ENCODE measurements at regions not wholly inside any gene's neighbourhood (a gene's known extent, or its start where the extent isn't known, plus 50 kb on each side); places are given as distances from the start of the nearest gene placed in this dataset.

- DNase-seq = no peak
Observed at GRCh38 chr5:18119156-18119785, 485.0 kb downstream of the TAF11L14 start.

GRCh38 chr5:18141222-18141621 is 507.0 kb downstream of the TAF11L14 start:
- no peak for DNase-seq

GRCh38 chr5:18142831-18143230 is 508.6 kb downstream of the TAF11L14 start:
- no peak for DNase-seq

DNA sequence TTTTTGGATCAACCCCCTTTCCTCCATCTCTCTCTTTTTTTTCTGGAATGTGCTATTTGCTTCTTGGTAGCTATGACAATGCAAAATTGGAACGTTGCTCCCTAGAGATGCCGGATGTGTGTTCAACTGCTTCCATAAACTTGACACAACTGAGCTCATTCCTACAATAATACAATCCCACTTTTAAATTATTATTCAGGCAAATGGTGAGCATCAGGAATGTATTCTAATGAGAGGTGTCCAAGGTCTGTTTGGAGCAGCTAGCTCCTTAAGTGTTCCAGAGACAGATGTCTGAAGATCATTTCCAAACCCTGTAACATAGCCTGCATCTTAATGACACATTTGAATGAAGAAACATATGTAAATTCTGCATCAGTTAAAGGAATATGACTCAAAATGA is 518.4 kb downstream of the TAF11L14 start:
- no peak for DNase-seq

GRCh38 chr5:18158166-18158565 is 523.9 kb downstream of the TAF11L14 start:
- no peak for DNase-seq

DNA sequence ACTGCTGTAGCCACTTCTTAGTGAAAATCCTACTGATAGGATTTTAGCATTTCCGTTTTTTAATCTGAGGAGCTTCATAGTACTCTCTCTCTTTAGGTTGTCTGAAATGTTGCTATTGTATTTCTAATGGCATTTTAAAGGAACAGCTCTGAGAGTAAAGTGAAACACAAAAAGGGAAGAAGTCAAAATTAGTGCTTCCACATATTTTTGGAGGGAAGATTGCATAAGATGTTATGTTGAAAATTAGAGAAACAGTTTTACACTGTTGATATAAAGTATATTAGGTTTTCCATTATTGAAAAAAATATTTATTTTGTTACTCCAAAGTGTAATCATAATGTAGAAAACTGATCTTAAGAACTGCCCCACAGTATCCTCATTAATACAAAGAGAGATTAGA is 525.1 kb downstream of the TAF11L14 start:
- no peak for DNase-seq

- no peak for DNase-seq
Observed at GRCh38 chr5:18171684-18172083, 537.4 kb downstream of the TAF11L14 start.

- no peak for DNase-seq
Observed at GRCh38 chr5:18179579-18179978, 545.3 kb downstream of the TAF11L14 start.

DNA sequence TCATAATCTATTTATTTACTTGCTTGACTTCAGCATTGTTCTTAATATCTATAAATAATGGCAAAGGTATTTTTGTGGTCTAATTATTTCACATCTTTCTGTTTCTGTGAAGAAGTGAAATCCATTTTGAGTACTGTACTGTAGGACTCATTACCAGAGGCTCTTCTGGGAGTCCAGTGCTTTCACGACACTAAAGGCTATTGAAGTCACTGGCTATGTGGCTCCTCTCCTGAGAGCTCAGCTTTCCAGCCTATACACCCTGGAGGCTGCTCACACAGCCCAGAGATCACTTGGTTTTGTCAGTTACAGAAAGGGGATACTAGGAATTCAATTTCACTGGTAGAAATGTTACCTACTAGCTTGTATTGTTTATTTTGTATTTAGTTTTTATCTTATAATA is 547.3 kb downstream of the TAF11L14 start:
- no peak for DNase-seq

DNA sequence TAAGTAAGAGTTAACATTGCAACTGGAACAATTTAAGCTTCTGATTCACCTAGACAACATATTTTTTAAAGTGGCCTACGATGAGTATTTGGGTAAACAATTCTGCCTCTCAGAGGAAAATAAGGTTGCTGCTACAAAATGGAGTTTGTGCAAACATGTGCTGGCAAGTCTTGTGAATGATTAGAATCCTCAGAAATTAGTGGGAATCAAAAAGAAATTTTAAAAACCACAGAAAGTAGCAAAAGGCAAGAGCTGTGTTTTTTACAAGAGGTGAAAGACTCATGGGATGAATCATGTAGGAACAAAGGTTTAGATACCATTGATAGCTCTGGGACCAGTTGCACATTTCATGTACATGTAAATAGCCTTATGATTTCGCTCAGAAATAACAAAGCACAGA is 561.6 kb downstream of the TAF11L14 start:
- DNase-seq = no peak

GRCh38 chr5:18197734-18198133 is 563.5 kb downstream of the TAF11L14 start:
- DNase-seq = no peak

DNA sequence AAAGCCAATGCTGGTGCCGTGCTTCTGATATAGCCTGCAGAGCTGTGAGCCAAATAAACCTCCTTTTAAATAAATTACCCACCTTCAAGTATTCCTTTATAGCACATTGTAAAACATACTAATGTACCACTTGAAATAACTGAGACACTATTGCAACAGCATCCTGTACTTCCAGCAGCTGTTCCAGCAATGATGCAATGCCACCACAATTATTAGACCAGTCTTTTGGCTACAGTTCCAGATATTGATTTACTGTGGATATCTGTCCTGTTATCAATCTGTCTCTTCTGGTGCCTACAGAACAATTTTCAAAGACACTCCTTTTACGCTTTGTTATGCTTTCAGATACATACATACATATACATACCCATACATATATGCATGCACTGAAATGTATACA is 567.9 kb downstream of the TAF11L14 start:
- no peak for DNase-seq

DNA sequence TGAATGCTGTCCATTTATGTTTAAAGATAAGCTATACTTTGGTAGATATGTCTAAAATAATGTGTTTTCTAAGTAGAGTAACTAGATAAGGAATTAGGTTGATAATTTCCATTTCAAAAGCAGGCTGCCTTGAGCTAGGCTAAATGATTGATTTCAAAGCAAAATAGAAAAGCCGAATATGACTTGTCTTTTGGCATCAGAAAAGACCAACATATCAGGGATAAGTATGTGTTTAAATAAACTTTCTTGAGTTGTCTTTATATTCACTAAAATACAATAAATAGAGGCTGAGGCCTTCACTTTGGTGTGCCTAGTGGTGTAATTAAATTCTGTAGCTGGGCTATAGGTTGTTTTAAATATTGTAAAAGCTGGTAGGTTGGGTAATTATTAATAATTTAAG is 569.0 kb downstream of the TAF11L14 start:
- DNase-seq = no peak

GRCh38 chr5:18213666-18214065 is 579.4 kb downstream of the TAF11L14 start:
- DNase-seq = no peak

DNA sequence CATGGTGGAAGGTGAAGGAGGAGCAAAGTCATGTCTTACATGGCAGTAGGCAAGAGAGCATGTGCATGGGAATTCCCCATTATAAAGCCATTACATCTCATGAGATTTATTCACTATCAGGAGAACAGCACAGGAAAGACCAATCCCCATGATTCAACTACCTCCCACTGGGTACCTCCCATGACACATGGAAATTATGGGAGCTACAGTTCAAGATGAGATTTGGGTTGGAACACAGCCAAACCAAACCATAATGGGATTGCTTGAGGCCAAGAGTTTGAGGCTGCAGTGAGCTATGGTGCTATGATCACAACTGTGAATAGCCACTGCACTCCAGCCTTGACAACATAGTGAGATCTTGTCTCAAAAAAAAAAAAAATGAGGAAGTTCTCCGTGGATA is 581.8 kb downstream of the TAF11L14 start:
- DNase-seq = no peak

GRCh38 chr5:18216729-18217128 is 582.5 kb downstream of the TAF11L14 start:
- no peak for DNase-seq

DNA sequence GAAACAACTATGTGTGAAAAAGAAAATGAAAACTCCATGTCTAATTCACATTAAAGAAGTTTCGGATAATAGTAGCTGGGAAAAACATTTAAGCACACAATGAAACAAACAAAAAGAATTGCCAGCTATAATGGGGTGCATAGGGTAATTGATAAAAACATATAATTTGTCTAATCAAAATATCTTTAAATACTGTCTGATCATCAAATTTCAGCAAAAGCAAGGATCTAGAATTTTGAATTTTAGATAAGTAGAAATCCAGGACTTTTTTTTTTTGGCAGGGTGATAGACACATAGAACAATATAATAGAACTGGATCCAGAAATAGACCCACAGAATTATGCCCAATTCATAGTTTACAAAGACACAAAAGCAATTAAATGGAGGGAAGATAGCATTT is 585.0 kb downstream of the TAF11L14 start:
- no peak for DNase-seq

DNA sequence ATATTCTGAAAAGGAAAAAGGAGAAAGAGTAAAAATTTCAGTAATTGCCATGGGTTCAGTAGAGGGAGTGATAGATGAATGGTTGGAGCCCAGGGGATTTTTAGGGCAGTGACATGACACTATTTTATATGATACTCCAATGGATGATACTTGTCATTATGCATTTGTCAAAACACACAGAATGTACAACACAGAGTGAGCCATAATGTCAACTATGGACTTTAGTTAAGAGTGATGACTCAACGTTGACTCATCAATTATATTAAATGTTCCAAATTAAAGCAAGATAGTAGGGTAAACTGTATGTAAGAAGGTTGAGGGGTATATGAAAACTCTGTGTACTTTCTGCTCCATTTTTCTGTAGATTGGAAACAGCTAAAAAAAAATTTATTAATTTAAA is 586.4 kb downstream of the TAF11L14 start:
- DNase-seq = no peak

- DNase-seq = no peak
Observed at GRCh38 chr5:18236386-18236785, 602.1 kb downstream of the TAF11L14 start.

GRCh38 chr5:18238321-18238720 is 604.1 kb downstream of the TAF11L14 start:
- no peak for DNase-seq

GRCh38 chr5:18240971-18241370 is 606.7 kb downstream of the TAF11L14 start:
- DNase-seq = no peak

DNA sequence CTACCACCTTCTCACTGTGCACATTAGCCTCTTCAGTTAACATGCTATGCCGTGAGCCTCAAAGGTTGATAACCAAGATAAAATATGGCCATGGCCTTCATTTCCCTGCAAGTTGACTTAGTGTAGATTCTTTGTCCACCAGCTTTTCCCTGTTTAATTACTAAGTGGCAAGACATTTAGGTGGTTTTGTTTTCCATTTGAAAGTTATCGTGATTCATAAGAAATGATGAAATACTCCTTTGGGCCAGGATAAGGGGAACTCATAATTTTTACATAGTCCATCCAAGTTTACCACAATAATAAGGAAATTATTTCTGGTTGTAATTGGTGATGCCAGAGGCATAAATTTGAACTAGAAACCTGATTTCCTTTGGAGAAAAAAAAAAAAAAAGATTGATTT is 609.6 kb downstream of the TAF11L14 start:
- DNase-seq = no peak

- DNase-seq = no peak
Observed at GRCh38 chr5:18244309-18244708, 610.0 kb downstream of the TAF11L14 start.

DNA sequence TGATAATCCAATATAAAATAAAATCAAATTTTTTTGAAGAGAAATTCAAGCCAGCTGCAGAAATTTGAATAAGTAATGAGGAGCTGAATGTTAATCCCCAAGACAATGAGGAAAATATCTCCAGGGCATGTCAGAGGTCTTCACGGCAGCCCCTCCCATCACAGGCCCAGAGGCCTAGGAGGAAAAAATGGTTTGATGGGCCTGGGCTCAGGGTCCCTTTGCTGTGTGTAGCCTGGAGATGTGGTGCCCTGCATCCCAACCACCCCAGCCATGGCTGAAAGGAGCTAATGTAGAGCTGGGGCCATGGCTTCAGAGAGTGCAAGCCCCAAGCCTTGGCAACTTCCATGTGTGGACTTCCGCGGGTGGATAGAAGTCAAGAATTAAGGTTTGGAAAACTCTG is 618.3 kb downstream of the TAF11L14 start:
- no peak for DNase-seq

DNA sequence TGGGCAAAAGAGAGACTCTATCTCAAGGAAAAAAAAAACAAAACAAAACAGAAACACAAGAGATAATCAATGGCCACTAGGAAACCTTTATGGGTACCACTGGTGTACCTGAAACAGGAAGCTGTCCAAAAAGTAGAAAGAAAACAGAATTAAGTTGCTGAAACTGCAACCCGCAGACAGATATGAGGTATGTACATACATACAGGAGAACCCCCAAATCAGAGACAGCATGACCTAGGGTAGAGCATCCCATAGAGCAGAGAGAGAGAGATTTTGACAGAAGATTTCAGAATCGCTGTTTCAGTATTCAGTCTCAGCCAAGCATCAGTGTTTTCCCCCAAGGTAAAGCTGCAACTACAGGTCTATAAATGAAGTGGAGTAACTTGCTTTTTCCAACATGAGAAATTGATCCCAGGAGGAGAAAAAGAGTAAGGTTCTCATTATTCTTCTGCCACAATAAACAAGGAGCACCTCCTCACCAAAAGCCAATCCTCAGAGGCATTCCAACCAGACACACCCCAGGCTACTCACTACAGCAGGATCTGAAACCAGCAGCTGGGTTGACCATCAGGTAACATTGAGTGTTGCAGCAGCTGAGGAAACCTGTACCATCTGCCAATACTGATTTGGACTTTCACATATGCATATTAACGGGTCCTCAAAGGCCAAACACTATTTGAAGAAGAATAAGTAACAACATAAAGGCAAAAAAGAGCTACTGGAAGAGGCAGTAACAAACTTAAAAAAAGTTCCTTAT is 630.0 kb downstream of the TAF11L14 start:
- DNase-seq = no peak

All from CD4-positive, alpha-beta T cell treated with Interleukin-4 for 1 hour (primary cell).